ENCODE measurements at regions not wholly inside any gene's neighbourhood (a gene's known extent, or its start where the extent isn't known, plus 50 kb on each side); places are given as distances from the start of the nearest gene placed in this dataset.
"Not testable (repeated sequence)": the region's sequence is repeated elsewhere in the genome, so short reads cannot be mapped to it uniquely, and the experiment has no call there.

GRCh38 chr7:76901944-76902710, 130.0 kb downstream of the SPDYE17 start:
- not testable (repeated sequence) for H3K27me3 Mint-ChIP-seq; H3K4me3 Mint-ChIP-seq; DNase-seq; H3K36me3 Mint-ChIP-seq (ENCODE audit: low read depth); H3K27ac Mint-ChIP-seq; H3K4me1 Mint-ChIP-seq; ATAC-seq; H3K9me3 ChIP-seq (ENCODE audit: control insufficient read depth, low read length, poor library complexity, severe bottlenecking)

GRCh38 chr7:76898807-76899206, 133.4 kb downstream of the SPDYE17 start:
- not testable (repeated sequence) for H3K4me3 Mint-ChIP-seq; H3K36me3 Mint-ChIP-seq (ENCODE audit: low read depth); H3K9me3 ChIP-seq (ENCODE audit: control insufficient read depth, low read length, poor library complexity, severe bottlenecking); H3K27ac Mint-ChIP-seq; H3K4me1 Mint-ChIP-seq; ATAC-seq; DNase-seq
- H3K27me3 Mint-ChIP-seq: peaks cover 15% of the 10 kb centered on the region

- H3K9me3 ChIP-seq (ENCODE audit: control insufficient read depth, low read length, poor library complexity, severe bottlenecking); H3K4me3 Mint-ChIP-seq; H3K4me1 Mint-ChIP-seq; ATAC-seq; DNase-seq; H3K36me3 Mint-ChIP-seq (ENCODE audit: low read depth); H3K27ac Mint-ChIP-seq: not testable (repeated sequence)
- peaks cover 14% of the 10 kb centered on the region for H3K27me3 Mint-ChIP-seq
Measured at GRCh38 chr7:76897007-76897406, 135.2 kb downstream of the SPDYE17 start.

- not testable (repeated sequence) for H3K27me3 Mint-ChIP-seq; H3K4me1 Mint-ChIP-seq; ATAC-seq; H3K4me3 Mint-ChIP-seq; H3K27ac Mint-ChIP-seq; H3K9me3 ChIP-seq (ENCODE audit: control insufficient read depth, low read length, poor library complexity, severe bottlenecking); H3K36me3 Mint-ChIP-seq (ENCODE audit: low read depth); DNase-seq
Measured at GRCh38 chr7:76895696-76896095, 136.5 kb downstream of the SPDYE17 start.

- not testable (repeated sequence) for ATAC-seq; H3K36me3 Mint-ChIP-seq (ENCODE audit: low read depth); H3K27me3 Mint-ChIP-seq; H3K9me3 ChIP-seq (ENCODE audit: control insufficient read depth, low read length, poor library complexity, severe bottlenecking); DNase-seq; H3K4me3 Mint-ChIP-seq; H3K4me1 Mint-ChIP-seq; H3K27ac Mint-ChIP-seq
Measured at GRCh38 chr7:76891771-76892170, 140.4 kb downstream of the SPDYE17 start.

GRCh38 chr7:76879733-76880288, 152.3 kb downstream of the SPDYE17 start:
- H3K4me3 Mint-ChIP-seq, ATAC-seq, H3K27ac Mint-ChIP-seq: not testable (repeated sequence)

GRCh38 chr7:76875760-76876159, 156.4 kb downstream of the SPDYE17 start:
- not testable (repeated sequence) for H3K4me1 Mint-ChIP-seq; H3K27ac Mint-ChIP-seq; ATAC-seq; H3K9me3 ChIP-seq (ENCODE audit: control insufficient read depth, low read length, poor library complexity, severe bottlenecking); DNase-seq; H3K4me3 Mint-ChIP-seq; H3K36me3 Mint-ChIP-seq (ENCODE audit: low read depth)
- peaks cover 13% of the 10 kb centered on the region for H3K27me3 Mint-ChIP-seq

More at GRCh38 chr7:76879733-76880288, 152.3 kb downstream of the SPDYE17 start:
- H3K27me3 Mint-ChIP-seq: peaks cover 18% of the 10 kb centered on the region
- DNase-seq; H3K4me1 Mint-ChIP-seq; H3K36me3 Mint-ChIP-seq (ENCODE audit: low read depth); H3K9me3 ChIP-seq (ENCODE audit: control insufficient read depth, low read length, poor library complexity, severe bottlenecking): not testable (repeated sequence)

- H3K4me1 Mint-ChIP-seq; H3K9me3 ChIP-seq (ENCODE audit: control insufficient read depth, low read length, poor library complexity, severe bottlenecking); DNase-seq; H3K36me3 Mint-ChIP-seq (ENCODE audit: low read depth); H3K4me3 Mint-ChIP-seq; ATAC-seq; H3K27ac Mint-ChIP-seq; H3K27me3 Mint-ChIP-seq: not testable (repeated sequence)
Measured at GRCh38 chr7:76870504-76870808, 161.7 kb downstream of the SPDYE17 start.

GRCh38 chr7:76867364-76867889, 164.7 kb downstream of the SPDYE17 start:
- H3K27ac Mint-ChIP-seq; ATAC-seq; H3K9me3 ChIP-seq (ENCODE audit: control insufficient read depth, low read length, poor library complexity, severe bottlenecking); H3K27me3 Mint-ChIP-seq; DNase-seq; H3K36me3 Mint-ChIP-seq (ENCODE audit: low read depth); H3K4me3 Mint-ChIP-seq; H3K4me1 Mint-ChIP-seq: not testable (repeated sequence)

GRCh38 chr7:76863150-76863773, 168.9 kb downstream of the SPDYE17 start:
- not testable (repeated sequence) for H3K27ac Mint-ChIP-seq

GRCh38 chr7:76862241-76862640, 169.9 kb downstream of the SPDYE17 start:
- not testable (repeated sequence) for H3K4me3 Mint-ChIP-seq; DNase-seq; H3K4me1 Mint-ChIP-seq; ATAC-seq; H3K9me3 ChIP-seq (ENCODE audit: control insufficient read depth, low read length, poor library complexity, severe bottlenecking); H3K27ac Mint-ChIP-seq; H3K36me3 Mint-ChIP-seq (ENCODE audit: low read depth)
- H3K27me3 Mint-ChIP-seq: peaks cover 14% of the 10 kb centered on the region

More at GRCh38 chr7:76863150-76863773, 168.9 kb downstream of the SPDYE17 start:
- H3K27me3 Mint-ChIP-seq: peaks cover 14% of the 10 kb centered on the region
- H3K9me3 ChIP-seq (ENCODE audit: control insufficient read depth, low read length, poor library complexity, severe bottlenecking); H3K4me1 Mint-ChIP-seq; H3K36me3 Mint-ChIP-seq (ENCODE audit: low read depth); ATAC-seq; H3K4me3 Mint-ChIP-seq; DNase-seq: not testable (repeated sequence)

GRCh38 chr7:76859933-76860332, 172.2 kb downstream of the SPDYE17 start:
- H3K36me3 Mint-ChIP-seq (ENCODE audit: low read depth); H3K9me3 ChIP-seq (ENCODE audit: control insufficient read depth, low read length, poor library complexity, severe bottlenecking); H3K4me3 Mint-ChIP-seq; ATAC-seq; H3K4me1 Mint-ChIP-seq; DNase-seq; H3K27ac Mint-ChIP-seq: not testable (repeated sequence)
- H3K27me3 Mint-ChIP-seq: peaks cover 20% of the 10 kb centered on the region

- H3K9me3 ChIP-seq (ENCODE audit: control insufficient read depth, low read length, poor library complexity, severe bottlenecking); H3K4me3 Mint-ChIP-seq; ATAC-seq; DNase-seq; H3K27ac Mint-ChIP-seq; H3K4me1 Mint-ChIP-seq; H3K36me3 Mint-ChIP-seq (ENCODE audit: low read depth): not testable (repeated sequence)
- peaks cover 13% of the 10 kb centered on the region for H3K27me3 Mint-ChIP-seq
Measured at GRCh38 chr7:76854631-76855030, 177.5 kb downstream of the SPDYE17 start.
